GM18505 (cell line): ENCODE measurements at regions not wholly inside any gene's neighbourhood (a gene's known extent, or its start where the extent isn't known, plus 50 kb on each side); places are given as distances from the start of the nearest gene placed in this dataset.
"Not testable (repeated sequence)": the region's sequence is repeated elsewhere in the genome, so short reads cannot be mapped to it uniquely, and the experiment has no call there.

Source experiments
- ATAC-seq: cut with Tn5 transposase; IDR thresholded peaks from one replicate; pipeline ENCODE4 v1.9.1; 2021; ENCODE audit not compliant: unreplicated experiment
- POLR2A ChIP-seq: IDR thresholded peaks from 4 replicates; pipeline ENCODE4 v1.6.1; 2011; ENCODE audit warnings: borderline replicate concordance; ENCODE audit not compliant: insufficient read depth, insufficient read length; ENCODE audit errors: extremely low read depth

DNA sequence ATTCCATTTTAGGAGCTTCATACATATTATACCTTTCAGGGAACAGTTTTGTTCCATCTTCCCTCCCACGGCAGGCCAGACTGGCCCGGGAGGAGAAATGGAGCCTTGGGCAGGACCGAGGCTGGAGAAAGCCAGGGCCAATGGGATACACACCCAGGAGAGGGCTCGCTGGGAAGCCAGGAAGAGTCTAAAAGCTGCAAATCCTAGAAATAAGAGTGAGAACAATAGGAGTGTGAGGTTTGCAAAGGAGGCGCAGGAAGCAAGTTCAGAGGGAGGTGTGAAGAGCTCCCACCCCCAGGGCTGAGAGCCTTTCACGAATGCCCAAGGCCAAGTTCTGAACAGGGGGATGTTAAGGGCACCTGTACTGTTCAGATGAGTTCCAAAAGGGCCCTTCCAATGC is 67.5 kb upstream of the CPSF6 start:
- no peak for TF ChIP-seq POLR2A

GRCh38 chr12:69172491-69172890 is 66.9 kb upstream of the CPSF6 start:
- ATAC-seq, result no peak
- no peak for TF ChIP-seq POLR2A

More for the DNA sequence above, 67.5 kb upstream of the CPSF6 start:
- ATAC-seq, result no peak

GRCh38 chr12:69173368-69173767 is 66.0 kb upstream of the CPSF6 start:
- ATAC-seq, result no peak
- TF ChIP-seq POLR2A, result no peak

- ATAC-seq, result no peak
- no peak for TF ChIP-seq POLR2A
Observed at GRCh38 chr12:69179786-69180185, 59.6 kb upstream of the CPSF6 start.

- not testable (repeated sequence) for ATAC-seq
Observed at GRCh38 chr12:69187572-69187971, 51.8 kb upstream of the CPSF6 start.

GRCh38 chr12:69189378-69189978 is 49.9 kb upstream of the CPSF6 start:
- no peak for ATAC-seq
- TF ChIP-seq POLR2A, result no peak
